Kidney (tissue), 13 donors: ENCODE measurements at regions not wholly inside any gene's neighbourhood (a gene's known extent, or its start where the extent isn't known, plus 50 kb on each side); places are given as distances from the start of the nearest gene placed in this dataset.

Source experiments
- DNase-seq, 5 donors: peaks; one replicate each; pipeline ENCODE4 v3.0.0-alpha.2; 2013 to 2020
- FAIRE-seq: peaks from 2 replicates; lab custom pipeline; 2012; peaks lifted over from hg19 to GRCh38; lab: Jason Lieb, UNC
- H3K27ac ChIP-seq, 2 donors: one replicate each; pipeline ENCODE4 v1.7.0; 2013; ENCODE audit warnings: low read depth in 2 of 2, low read length in 2 of 2, inconsistent platforms in 1 of 2
- H3K27me3 ChIP-seq: one replicate; pipeline ENCODE4 v1.7.1; 2013; ENCODE audit warnings: low read length, inconsistent platforms; ENCODE audit not compliant: control insufficient read depth, insufficient read depth
- H3K36me3 ChIP-seq, 3 donors: one replicate each; pipeline versions ENCODE4 v1.7.0 to v1.7.1; 2013; ENCODE audit warnings: low read length in 3 of 3, control low read depth in 1 of 3, inconsistent platforms in 1 of 3; ENCODE audit not compliant: insufficient read depth in 3 of 3, control insufficient read depth in 2 of 3
- H3K4me1 ChIP-seq, 3 donors: one replicate each; pipeline versions ENCODE4 v1.7.0 to v1.7.1; 2013; ENCODE audit warnings: low read length in 3 of 3, inconsistent platforms in 1 of 3, low read depth in 1 of 3; ENCODE audit not compliant: control insufficient read depth in 2 of 3, insufficient read depth in 2 of 3
- H3K4me3 ChIP-seq, 3 donors: one replicate each; pipeline versions ENCODE4 v1.7.0 to v1.8.1; 2013; ENCODE audit warnings: low read length in 3 of 3, control low read depth in 1 of 3, inconsistent platforms in 1 of 3
- H3K9ac ChIP-seq, 3 donors: one replicate each; pipeline versions ENCODE4 v1.7.0 to v1.7.1; 2013; ENCODE audit warnings: low read length in 3 of 3, control low read depth in 1 of 3, inconsistent platforms in 1 of 3
- H3K9me3 ChIP-seq, 3 donors: one replicate each; pipeline versions ENCODE4 v1.7.0 to v1.7.1; 2013; ENCODE audit warnings: low read length in 3 of 3, control low read depth in 1 of 3, inconsistent platforms in 1 of 3; ENCODE audit not compliant: control insufficient read depth in 2 of 3, insufficient read depth in 1 of 3
- CTCF ChIP-seq: IDR thresholded peaks from 3 replicates; pipeline ENCODE4 v1.5.1; 2012; ENCODE audit warnings: mild to moderate bottlenecking, moderate library complexity, borderline replicate concordance; ENCODE audit not compliant: insufficient read depth; ENCODE audit errors: extremely low read depth
- intact Hi-C: fragments of 100-400 bp; cut with DNase I; formaldehyde crosslinking; loops from one replicate; pipeline ENCODE4 v1.11.1; 2022
- donor health status: control.
- donor health status: control.
- donor health status: control.
- donor health status: control.
- donor health status: control.
- donor health status: DM: yes; HTN: yes; CAD: no.
- donor health status: Normal renal cell carcinoma (clear cell type).

GRCh38 chr10:78976825-78977755, 91.7 kb upstream of the ZMIZ1 start:
- intact Hi-C loops = loop anchor here (10.0 kb wide), 1 partner anchor 88 kb away; the partner anchor contains the start of gene ZMIZ1
- peak in 1 of 5 donors; percentile 58 for DNase-seq
- H3K4me3 ChIP-seq = no peak overlapping the region
- H3K36me3 ChIP-seq = no peaks in the 10 kb centered on the region
- peaks cover 3 to 23% (median 22%) of the 10 kb centered on the region in 3 donors for H3K4me1 ChIP-seq
- TF ChIP-seq CTCF = no peak
- H3K9ac ChIP-seq = no peak overlapping the region
- FAIRE-seq = no peak
- H3K9me3 ChIP-seq = no peaks in the 10 kb centered on the region
- H3K27me3 ChIP-seq = no peaks in the 10 kb centered on the region
- H3K27ac ChIP-seq = peak overlapping the region; percentile 32 to 68

- Histone ChIP-seq H3K9ac (no peak overlapping the region), H3K27ac (no peak overlapping the region), H3K27me3 (no peaks in the 10 kb centered on the region), H3K9me3 (no peaks in the 10 kb centered on the region), H3K4me3 (no peak overlapping the region), H3K36me3 (no peaks in the 10 kb centered on the region), H3K4me1 (peaks cover 0 to 6% (median 2%) of the 10 kb centered on the region in 3 donors)
- no peak for TF ChIP-seq CTCF
- no peak for DNase-seq
- FAIRE-seq = no peak
- intact Hi-C loops = loop anchor here (10.0 kb wide), 1 partner anchor 85 kb away; the partner anchor contains the start of gene ZMIZ1
Measured at GRCh38 chr10:78979938-78980337, 88.8 kb upstream of the ZMIZ1 start.

- intact Hi-C loops = no loop called here
Measured at GRCh38 chr10:78980354-78980753, 88.4 kb upstream of the ZMIZ1 start.

More at GRCh38 chr10:78980354-78980753, 88.4 kb upstream of the ZMIZ1 start:
- DNase-seq (peak in 1 of 5 donors; percentile 34), FAIRE-seq (no peak)
- Histone ChIP-seq H3K4me1 (peaks cover 0 to 4% (median 0%) of the 10 kb centered on the region in 3 donors), H3K27ac (no peak overlapping the region), H3K4me3 (no peak overlapping the region), H3K36me3 (no peaks in the 10 kb centered on the region), H3K9ac (no peak overlapping the region), H3K9me3 (no peaks in the 10 kb centered on the region), H3K27me3 (no peaks in the 10 kb centered on the region)
- no peak for TF ChIP-seq CTCF
